ENCODE measurements at regions not wholly inside any gene's neighbourhood (a gene's known extent, or its start where the extent isn't known, plus 50 kb on each side); places are given as distances from the start of the nearest gene placed in this dataset.

- no peaks in the 10 kb centered on the region for H3K36me3 Mint-ChIP-seq (ENCODE audit: unreplicated experiment)
- H3K27me3 Mint-ChIP-seq (ENCODE audit: unreplicated experiment): no peaks in the 10 kb centered on the region
- TF ChIP-seq CTCF (IDR thresholded peaks at IDR 0.05; ENCODE audit: partially characterized antibody, unreplicated experiment): no peak
- H3K4me1 Mint-ChIP-seq (ENCODE audit: low read depth, unreplicated experiment): no peaks in the 10 kb centered on the region
- H3K9me3 Mint-ChIP-seq (ENCODE audit: unreplicated experiment): no peaks in the 10 kb centered on the region
- DNase-seq: no peak
- H3K4me3 Mint-ChIP-seq (ENCODE audit: unreplicated experiment): no peak overlapping the region
- no peak overlapping the region for H3K27ac Mint-ChIP-seq (ENCODE audit: unreplicated experiment)
These were observed 155.9 kb upstream of the CNTN4 start for GRCh38 chr3:1942781-1943180.

GRCh38 chr3:1943395-1944118 lies 155.1 kb upstream of the CNTN4 start:
- H3K27ac Mint-ChIP-seq (ENCODE audit: unreplicated experiment): no peak overlapping the region
- no peaks in the 10 kb centered on the region for H3K27me3 Mint-ChIP-seq (ENCODE audit: unreplicated experiment)
- no peaks in the 10 kb centered on the region for H3K9me3 Mint-ChIP-seq (ENCODE audit: unreplicated experiment)
- H3K36me3 Mint-ChIP-seq (ENCODE audit: unreplicated experiment): no peaks in the 10 kb centered on the region
- no peaks in the 10 kb centered on the region for H3K4me1 Mint-ChIP-seq (ENCODE audit: low read depth, unreplicated experiment)
- no peak overlapping the region for H3K4me3 Mint-ChIP-seq (ENCODE audit: unreplicated experiment)
- no peak for TF ChIP-seq CTCF (IDR thresholded peaks at IDR 0.05; ENCODE audit: partially characterized antibody, unreplicated experiment)
- DNase-seq: no peak

GRCh38 chr3:1945698-1946097 lies 153.0 kb upstream of the CNTN4 start:
- no peak for DNase-seq
- Mint-ChIP-seq H3K27me3 (ENCODE audit: unreplicated experiment) (no peaks in the 10 kb centered on the region), H3K4me1 (ENCODE audit: low read depth, unreplicated experiment) (no peaks in the 10 kb centered on the region), H3K4me3 (ENCODE audit: unreplicated experiment) (no peak overlapping the region), H3K27ac (ENCODE audit: unreplicated experiment) (no peak overlapping the region), H3K9me3 (ENCODE audit: unreplicated experiment) (no peaks in the 10 kb centered on the region), H3K36me3 (ENCODE audit: unreplicated experiment) (no peaks in the 10 kb centered on the region)
- TF ChIP-seq CTCF (IDR thresholded peaks at IDR 0.05; ENCODE audit: partially characterized antibody, unreplicated experiment): no peak

GRCh38 chr3:1953536-1953935 lies 145.1 kb upstream of the CNTN4 start:
- no peak for TF ChIP-seq CTCF (IDR thresholded peaks at IDR 0.05; ENCODE audit: partially characterized antibody, unreplicated experiment)
- peaks cover 2% of the 10 kb centered on the region for H3K4me1 Mint-ChIP-seq (ENCODE audit: low read depth, unreplicated experiment)
- H3K4me3 Mint-ChIP-seq (ENCODE audit: unreplicated experiment): no peak overlapping the region
- no peak overlapping the region for H3K27ac Mint-ChIP-seq (ENCODE audit: unreplicated experiment)
- H3K36me3 Mint-ChIP-seq (ENCODE audit: unreplicated experiment): no peaks in the 10 kb centered on the region
- peaks cover 2% of the 10 kb centered on the region for H3K27me3 Mint-ChIP-seq (ENCODE audit: unreplicated experiment)
- DNase-seq: no peak
- no peaks in the 10 kb centered on the region for H3K9me3 Mint-ChIP-seq (ENCODE audit: unreplicated experiment)

- Mint-ChIP-seq H3K36me3 (ENCODE audit: unreplicated experiment) (no peaks in the 10 kb centered on the region), H3K9me3 (ENCODE audit: unreplicated experiment) (no peaks in the 10 kb centered on the region), H3K27ac (ENCODE audit: unreplicated experiment) (no peak overlapping the region), H3K4me1 (ENCODE audit: low read depth, unreplicated experiment) (peaks cover 2% of the 10 kb centered on the region), H3K27me3 (ENCODE audit: unreplicated experiment) (peaks cover 2% of the 10 kb centered on the region), H3K4me3 (ENCODE audit: unreplicated experiment) (no peak overlapping the region)
- no peak for TF ChIP-seq CTCF (IDR thresholded peaks at IDR 0.05; ENCODE audit: partially characterized antibody, unreplicated experiment)
- DNase-seq: no peak
These were observed 144.0 kb upstream of the CNTN4 start for GRCh38 chr3:1954632-1955031.

Measured in glutamatergic neuron (in vitro differentiated cells).